ENCODE measurements at regions not wholly inside any gene's neighbourhood (a gene's known extent, or its start where the extent isn't known, plus 50 kb on each side); places are given as distances from the start of the nearest gene placed in this dataset.
"Not testable (repeated sequence)": the region's sequence is repeated elsewhere in the genome, so short reads cannot be mapped to it uniquely, and the experiment has no call there.

- Histone ChIP-seq H3K27ac (ENCODE audit: low read depth, low read length) (no peak overlapping the region), H3K36me3 (ENCODE audit: low read length) (no peaks in the 10 kb centered on the region), H3K4me3 (ENCODE audit: insufficient read depth, low read length, poor library complexity, severe bottlenecking) (no peak overlapping the region), H3K4me2 (ENCODE audit: low read depth, low read length, poor library complexity, severe bottlenecking) (no peak overlapping the region), H3K27me3 (ENCODE audit: low read length) (0 out of 2 replicates have a peak, but pooled peaks cover 2% of the 10 kb centered on the region), H3F3A (ENCODE audit: insufficient read depth) (no peaks in the 10 kb centered on the region), H3K9ac (ENCODE audit: low read length) (no peak overlapping the region), H2AFZ (ENCODE audit: low read depth, low read length, severe bottlenecking) (no peak overlapping the region), H3K9me3 (ENCODE audit: insufficient read depth, low read length) (no peaks in the 10 kb centered on the region), H3K9me2 (replicated peaks; ENCODE audit: insufficient read depth, low read length) (no peaks in the 10 kb centered on the region), H4K20me1 (ENCODE audit: low read depth, low read length) (no peaks in the 10 kb centered on the region), H3K79me2 (ENCODE audit: insufficient read depth, low read length) (no peaks in the 10 kb centered on the region)
- no peak for TF ChIP-seq CTCF (IDR thresholded peaks at IDR 0.05; ENCODE audit: insufficient read depth, low read length, poor library complexity, severe bottlenecking)
- TF ChIP-seq EZH2phosphoT487 (conservative IDR thresholded peaks at IDR 0.05; ENCODE audit: low read length): no peak
Observed at GRCh38 chr9:7729371-7730163, 70.0 kb downstream of the DMAC1 start.

GRCh38 chr9:7721291-7721690 lies 78.3 kb downstream of the DMAC1 start:
- TF ChIP-seq EZH2phosphoT487 (conservative IDR thresholded peaks at IDR 0.05; ENCODE audit: low read length) (no peak), CTCF (IDR thresholded peaks at IDR 0.05; ENCODE audit: insufficient read depth, low read length, poor library complexity, severe bottlenecking) (no peak)
- Histone ChIP-seq H3K79me2 (ENCODE audit: insufficient read depth, low read length) (no peaks in the 10 kb centered on the region), H3K9ac (ENCODE audit: low read length) (no peak overlapping the region), H3K36me3 (ENCODE audit: low read length) (no peaks in the 10 kb centered on the region), H3K4me3 (ENCODE audit: insufficient read depth, low read length, poor library complexity, severe bottlenecking) (no peak overlapping the region), H3K9me2 (replicated peaks; ENCODE audit: insufficient read depth, low read length) (no peaks in the 10 kb centered on the region), H4K20me1 (ENCODE audit: low read depth, low read length) (no peaks in the 10 kb centered on the region), H3K9me3 (ENCODE audit: insufficient read depth, low read length) (no peaks in the 10 kb centered on the region), H3F3A (ENCODE audit: insufficient read depth) (no peaks in the 10 kb centered on the region), H2AFZ (ENCODE audit: low read depth, low read length, severe bottlenecking) (no peak overlapping the region), H3K27ac (ENCODE audit: low read depth, low read length) (no peak overlapping the region), H3K27me3 (ENCODE audit: low read length) (no peaks in the 10 kb centered on the region), H3K4me2 (ENCODE audit: low read depth, low read length, poor library complexity, severe bottlenecking) (no peak overlapping the region)

GRCh38 chr9:7713088-7713487 lies 86.5 kb downstream of the DMAC1 start:
- not testable (repeated sequence) for H3K27me3 ChIP-seq (ENCODE audit: low read length); H4K20me1 ChIP-seq (ENCODE audit: low read depth, low read length); H3K9ac ChIP-seq (ENCODE audit: low read length); H2AFZ ChIP-seq (ENCODE audit: low read depth, low read length, severe bottlenecking); H3K9me3 ChIP-seq (ENCODE audit: insufficient read depth, low read length); H3K4me2 ChIP-seq (ENCODE audit: low read depth, low read length, poor library complexity, severe bottlenecking); H3K36me3 ChIP-seq (ENCODE audit: low read length); H3K9me2 ChIP-seq (replicated peaks; ENCODE audit: insufficient read depth, low read length); H3K27ac ChIP-seq (ENCODE audit: low read depth, low read length); H3F3A ChIP-seq (ENCODE audit: insufficient read depth); H3K79me2 ChIP-seq (ENCODE audit: insufficient read depth, low read length); H3K4me3 ChIP-seq (ENCODE audit: insufficient read depth, low read length, poor library complexity, severe bottlenecking)

GRCh38 chr9:7710686-7711085 lies 88.9 kb downstream of the DMAC1 start:
- Histone ChIP-seq H4K20me1 (ENCODE audit: low read depth, low read length) (no peaks in the 10 kb centered on the region), H3F3A (ENCODE audit: insufficient read depth) (no peaks in the 10 kb centered on the region), H3K27ac (ENCODE audit: low read depth, low read length) (no peak overlapping the region), H3K4me2 (ENCODE audit: low read depth, low read length, poor library complexity, severe bottlenecking) (no peak overlapping the region), H3K36me3 (ENCODE audit: low read length) (no peaks in the 10 kb centered on the region), H3K9me3 (ENCODE audit: insufficient read depth, low read length) (no peaks in the 10 kb centered on the region), H3K9me2 (replicated peaks; ENCODE audit: insufficient read depth, low read length) (no peaks in the 10 kb centered on the region), H2AFZ (ENCODE audit: low read depth, low read length, severe bottlenecking) (no peak overlapping the region), H3K27me3 (ENCODE audit: low read length) (no peaks in the 10 kb centered on the region), H3K9ac (ENCODE audit: low read length) (no peak overlapping the region), H3K4me3 (ENCODE audit: insufficient read depth, low read length, poor library complexity, severe bottlenecking) (no peak overlapping the region), H3K79me2 (ENCODE audit: insufficient read depth, low read length) (no peaks in the 10 kb centered on the region)
- no peak for TF ChIP-seq EZH2phosphoT487 (conservative IDR thresholded peaks at IDR 0.05; ENCODE audit: low read length)
- no peak for TF ChIP-seq CTCF (IDR thresholded peaks at IDR 0.05; ENCODE audit: insufficient read depth, low read length, poor library complexity, severe bottlenecking)

Measured in SU-DHL-6 (cell line).